GM12891 (cell line): ENCODE measurements at regions not wholly inside any gene's neighbourhood (a gene's known extent, or its start where the extent isn't known, plus 50 kb on each side); places are given as distances from the start of the nearest gene placed in this dataset.

Experiments
- DNase-seq: peaks from one replicate; pipeline ENCODE4 v3.0.0; 2011; ENCODE audit warnings: low spot score; ENCODE audit not compliant: insufficient read length
- FAIRE-seq: peaks from 2 replicates; lab custom pipeline; 2011; peaks lifted over from hg19 to GRCh38; lab: Jason Lieb, UNC
- PAX5 ChIP-seq: IDR thresholded peaks from 2 replicates; pipeline ENCODE4 v1.6.1; 2011; ENCODE audit warnings: low read length, moderate library complexity, mild to moderate bottlenecking; ENCODE audit not compliant: insufficient read depth, severe bottlenecking
- POLR2A ChIP-seq: IDR thresholded peaks from 2 replicates; pipeline ENCODE4 v1.6.1; 2011; ENCODE audit warnings: low read depth, low read length, control low read depth
- POLR2AphosphoS5 ChIP-seq: IDR thresholded peaks from 2 replicates; pipeline ENCODE4 v1.6.1; 2011; ENCODE audit warnings: low read depth, low read length, control low read depth
- POU2F2 ChIP-seq: IDR thresholded peaks from 2 replicates; pipeline ENCODE4 v1.6.1; 2011; ENCODE audit warnings: low read depth, mild to moderate bottlenecking, control low read depth, low read length, moderate library complexity
- SPI1 ChIP-seq: IDR thresholded peaks from 2 replicates; pipeline ENCODE4 v1.6.1; 2011; ENCODE audit warnings: low read depth, low read length, control low read depth
- TAF1 ChIP-seq: IDR thresholded peaks from 2 replicates; pipeline ENCODE4 v1.6.1; 2011; ENCODE audit warnings: low read depth, low read length, control low read depth

GRCh38 chr6:43997345-43997677 lies 129.9 kb downstream of the MRPL14 start:
- no peak for DNase-seq
- TF ChIP-seq PAX5 = no peak
- TF ChIP-seq TAF1 = no peak
- TF ChIP-seq POU2F2 = no peak
- TF ChIP-seq SPI1 = no peak
- TF ChIP-seq POLR2AphosphoS5 = no peak
- no peak for TF ChIP-seq POLR2A
- no peak for FAIRE-seq

- FAIRE-seq (no peak), DNase-seq (no peak)
- no peak for TF ChIP-seq POLR2AphosphoS5
- no peak for TF ChIP-seq PAX5
- no peak for TF ChIP-seq POLR2A
- TF ChIP-seq POU2F2 = no peak
- no peak for TF ChIP-seq SPI1
- no peak for TF ChIP-seq TAF1
Measured at GRCh38 chr6:43996618-43997344, 130.5 kb downstream of the MRPL14 start.

- TF ChIP-seq POLR2A = no peak
- no peak for TF ChIP-seq PAX5
- TF ChIP-seq SPI1 = no peak
- TF ChIP-seq TAF1 = no peak
- TF ChIP-seq POLR2AphosphoS5 = no peak
- TF ChIP-seq POU2F2 = no peak
- DNase-seq = no peak
- FAIRE-seq = no peak
Measured at GRCh38 chr6:43995137-43995536, 132.1 kb downstream of the MRPL14 start.

- TF ChIP-seq PAX5 = no peak
- TF ChIP-seq SPI1 = 0 out of 2 replicates have a peak, but pooled peaks have one; percentile 5
- TF ChIP-seq POU2F2 = no peak
- DNase-seq = no peak
- FAIRE-seq = no peak
Measured at GRCh38 chr6:43993881-43994523, 133.2 kb downstream of the MRPL14 start.

GRCh38 chr6:43992783-43993644 lies 134.2 kb downstream of the MRPL14 start:
- DNase-seq = no peak
- FAIRE-seq = no peak
- TF ChIP-seq POLR2A = no peak

- no peak for DNase-seq
- FAIRE-seq = no peak
- TF ChIP-seq PAX5 (no peak), TAF1 (no peak), POU2F2 (no peak), POLR2A (no peak), SPI1 (no peak), POLR2AphosphoS5 (no peak)
Measured at GRCh38 chr6:43992126-43992663, 135.1 kb downstream of the MRPL14 start.

GRCh38 chr6:43990627-43991619 lies 136.3 kb downstream of the MRPL14 start:
- no peak for DNase-seq
- TF ChIP-seq PAX5 = no peak
- no peak for TF ChIP-seq POU2F2
- no peak for TF ChIP-seq TAF1
- no peak for TF ChIP-seq SPI1
- no peak for TF ChIP-seq POLR2A
- FAIRE-seq = no peak

- no peak for TF ChIP-seq PAX5
- no peak for TF ChIP-seq POU2F2
- TF ChIP-seq TAF1 = no peak
- no peak for TF ChIP-seq POLR2AphosphoS5
- no peak for TF ChIP-seq POLR2A
- no peak for TF ChIP-seq SPI1
- no peak for DNase-seq
Measured at GRCh38 chr6:43990275-43990626, 137.0 kb downstream of the MRPL14 start.

More at GRCh38 chr6:43990275-43990626, 137.0 kb downstream of the MRPL14 start:
- no peak for FAIRE-seq
